ENCODE measurements at regions not wholly inside any gene's neighbourhood (a gene's known extent, or its start where the extent isn't known, plus 50 kb on each side); places are given as distances from the start of the nearest gene placed in this dataset.
"Not testable (repeated sequence)": the region's sequence is repeated elsewhere in the genome, so short reads cannot be mapped to it uniquely, and the experiment has no call there.

DNA sequence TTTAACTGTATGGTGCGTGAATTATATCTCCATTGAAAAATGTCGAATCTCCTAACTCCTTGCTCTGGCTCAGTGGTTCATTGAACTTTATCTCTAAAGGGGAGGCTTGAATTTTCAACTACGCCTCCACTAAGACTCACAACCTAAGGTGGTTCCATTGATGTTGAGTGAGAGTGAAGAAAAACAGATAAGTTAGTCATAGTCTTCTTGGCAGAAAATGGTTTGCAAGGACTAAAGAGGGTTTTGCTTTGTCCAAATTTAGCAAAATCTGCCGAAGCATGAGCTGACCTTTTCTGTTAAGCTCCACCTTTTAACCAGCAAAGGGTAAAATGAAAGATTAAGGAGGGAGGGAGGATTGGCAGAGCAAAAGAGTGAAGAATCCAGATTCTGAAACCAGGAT, 290.2 kb upstream of the SPTLC3 start:
- intact Hi-C loops (cut with DNase I): no loop called here
- ATAC-seq (ENCODE audit: poor library complexity): no peak

DNA sequence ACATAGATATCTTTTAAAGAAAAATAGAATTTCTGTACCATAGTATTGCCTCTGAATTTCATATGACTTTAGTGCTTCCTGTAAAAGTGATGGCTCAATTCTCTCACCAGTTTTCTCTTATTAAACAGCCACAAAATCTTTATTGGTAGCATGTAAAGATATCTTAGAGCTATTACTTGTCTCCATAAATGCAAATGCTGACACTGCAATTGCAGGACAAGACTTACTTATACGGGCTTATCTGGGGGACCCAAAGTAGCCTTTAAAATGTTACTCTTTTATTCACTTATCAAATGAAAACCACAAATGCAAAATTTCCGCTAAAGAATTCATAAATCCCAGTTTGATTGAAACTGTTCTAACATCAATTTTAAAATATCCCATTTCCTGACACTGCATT, 287.1 kb upstream of the SPTLC3 start:
- no peak for ATAC-seq (ENCODE audit: poor library complexity)
- DNase-seq: no peak
- intact Hi-C loops (cut with DNase I): no loop called here

More for the DNA sequence above, 290.2 kb upstream of the SPTLC3 start:
- DNase-seq: no peak

DNA sequence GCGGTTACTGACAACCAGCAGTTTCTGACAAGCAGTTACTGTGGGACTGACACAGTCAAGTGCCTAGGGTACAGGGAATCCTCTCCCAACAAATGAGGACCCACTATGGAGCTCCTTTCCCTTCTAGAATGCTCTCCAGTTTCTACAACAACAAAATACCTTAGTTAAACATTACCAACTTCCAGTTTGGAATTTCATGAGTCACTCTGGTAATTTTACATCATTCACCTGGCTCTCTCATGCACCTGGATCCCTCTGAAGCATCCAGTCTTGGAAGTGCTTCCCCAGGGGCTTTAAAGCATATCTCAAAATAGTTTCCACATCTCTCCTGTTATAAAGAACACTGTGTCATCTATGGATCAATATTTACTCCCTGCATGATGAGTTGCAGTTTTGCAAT, 286.7 kb upstream of the SPTLC3 start:
- DNase-seq: no peak
- no peak for ATAC-seq (ENCODE audit: poor library complexity)
- intact Hi-C loops (cut with DNase I): no loop called here

DNA sequence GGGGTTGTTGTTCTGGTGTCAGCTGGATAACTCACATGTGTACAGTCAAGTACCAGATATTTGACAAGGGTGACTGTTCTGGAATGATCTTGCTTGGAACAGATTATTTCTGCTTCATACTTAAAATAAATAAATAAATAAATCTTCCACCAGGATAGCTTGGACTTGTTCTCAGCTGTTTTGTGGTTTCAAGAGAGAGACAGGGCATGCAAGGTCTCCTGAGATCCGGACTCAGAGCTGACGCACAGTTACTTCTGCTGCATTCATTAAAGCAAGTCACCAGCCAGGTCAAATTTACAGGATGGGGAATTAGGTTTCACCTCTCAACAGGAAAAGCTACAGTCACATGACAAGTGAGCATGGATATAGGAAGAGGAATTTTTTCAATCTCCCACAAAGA, 285.0 kb upstream of the SPTLC3 start:
- ATAC-seq (ENCODE audit: poor library complexity): no peak
- intact Hi-C loops (cut with DNase I): no loop called here
- no peak for DNase-seq

DNA sequence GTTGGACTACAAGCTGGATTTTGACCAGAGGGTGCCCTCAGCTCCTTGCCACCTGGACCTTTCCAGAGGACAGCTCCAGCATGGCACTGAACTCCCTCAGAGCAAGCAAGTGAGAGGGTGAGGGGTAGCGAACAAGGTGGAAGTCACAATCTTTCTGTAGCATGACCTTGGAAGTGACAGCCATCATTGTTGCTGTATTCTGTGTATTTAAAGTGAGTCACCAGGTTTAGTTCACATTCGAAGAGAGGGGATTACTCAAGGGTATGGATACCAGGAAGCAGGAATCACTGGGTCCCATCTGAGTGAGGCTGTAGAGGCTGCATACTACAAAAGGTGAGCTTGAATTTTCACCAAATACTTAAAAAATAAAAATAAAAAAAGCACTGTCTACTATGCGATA, 280.0 kb upstream of the SPTLC3 start:
- intact Hi-C loops (cut with DNase I): loop anchor here (5.0 kb wide), 1 partner anchor 71 kb away; no protein-coding TSS in a partner anchor
- no peak for ATAC-seq (ENCODE audit: poor library complexity)
- DNase-seq: no peak

DNA sequence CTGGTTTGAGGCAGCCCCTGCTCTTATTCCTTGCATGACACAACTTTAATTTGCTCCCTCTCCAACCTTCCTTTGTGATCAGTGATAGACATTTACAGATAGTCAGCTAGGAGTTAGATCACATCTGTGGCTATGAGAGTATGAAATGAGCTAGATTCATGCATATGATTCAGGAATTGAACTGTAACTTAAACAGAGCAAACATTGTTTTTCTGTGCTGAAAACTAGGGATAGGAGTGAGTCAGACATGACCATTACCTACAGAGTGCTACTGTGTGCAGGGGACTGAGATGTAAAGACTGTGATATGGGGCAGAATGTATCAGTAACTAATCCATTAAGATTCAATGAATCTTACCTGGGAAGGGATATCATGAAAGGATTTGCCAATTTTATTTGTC, 279.4 kb upstream of the SPTLC3 start:
- intact Hi-C loops (cut with DNase I): loop anchor here (5.0 kb wide), 1 partner anchor 72 kb away; no protein-coding TSS in a partner anchor
- ATAC-seq (ENCODE audit: poor library complexity): no peak

DNA sequence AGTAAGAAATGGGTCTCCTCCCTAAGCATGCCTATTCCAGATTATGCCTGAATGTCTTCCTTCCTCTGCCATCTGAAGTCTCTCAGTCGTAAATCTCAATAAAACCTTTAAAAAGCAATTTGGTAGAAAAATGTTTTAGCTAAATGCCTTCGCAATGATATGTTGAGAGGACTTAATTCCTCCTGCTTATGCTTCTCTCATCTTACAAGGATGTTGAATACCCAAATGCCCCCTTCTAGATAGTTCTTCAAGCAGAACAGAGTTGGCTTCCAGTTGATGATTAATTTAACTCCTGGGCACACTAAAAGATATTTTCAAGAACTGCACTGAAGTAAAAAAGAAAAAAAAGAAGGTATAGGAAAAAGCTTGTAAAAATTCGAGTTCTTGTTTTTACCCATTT, 275.0 kb upstream of the SPTLC3 start:
- ATAC-seq (ENCODE audit: poor library complexity): no peak
- intact Hi-C loops (cut with DNase I): no loop called here
- no peak for DNase-seq

More for the DNA sequence above, 279.4 kb upstream of the SPTLC3 start:
- no peak for DNase-seq

GRCh38 chr20:12737497-12737896, 271.3 kb upstream of the SPTLC3 start:
- DNase-seq (no peak), ATAC-seq (ENCODE audit: poor library complexity) (peak; percentile 51)
- intact Hi-C loops (cut with DNase I): no loop called here

DNA sequence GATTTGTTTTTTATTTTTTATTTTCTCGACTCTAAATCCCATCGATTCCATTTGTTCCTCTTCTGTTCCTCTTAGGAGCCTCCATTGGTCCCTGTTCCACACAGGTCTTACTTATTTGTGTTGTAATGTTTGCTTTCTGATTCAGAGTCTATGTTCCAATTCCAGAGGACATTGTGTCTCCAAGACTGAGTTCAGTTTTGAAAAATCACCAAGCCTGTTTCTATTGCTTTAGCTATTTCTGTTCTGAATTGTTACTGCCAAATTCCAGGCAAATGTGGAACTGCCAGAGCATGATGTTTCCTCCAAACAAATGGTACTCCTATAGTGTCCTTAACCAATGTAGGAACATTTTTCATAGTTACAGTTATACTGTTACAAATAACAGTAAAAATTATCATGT, 270.9 kb upstream of the SPTLC3 start:
- DNase-seq (no peak), ATAC-seq (ENCODE audit: poor library complexity) (peak; percentile 85)
- intact Hi-C loops (cut with DNase I): no loop called here

DNA sequence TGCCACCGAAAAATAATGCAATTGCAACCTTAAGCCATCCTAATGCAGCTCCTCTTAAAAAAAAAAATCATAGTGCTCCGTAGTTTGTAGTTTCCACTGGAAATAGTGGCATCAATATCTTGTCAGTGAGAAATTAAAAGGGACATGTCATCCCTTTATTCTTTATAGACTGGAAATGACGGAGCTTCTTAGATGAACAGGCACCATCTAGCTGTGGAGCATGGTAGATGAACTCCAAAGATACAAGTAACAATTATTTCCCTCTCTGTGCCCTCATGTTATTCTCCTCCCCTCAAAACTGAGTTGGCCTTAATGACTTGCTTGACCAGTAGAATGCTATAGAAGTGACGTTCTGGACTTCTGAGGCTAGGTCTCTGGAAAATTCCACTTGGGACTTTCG, 268.1 kb upstream of the SPTLC3 start:
- ATAC-seq (ENCODE audit: poor library complexity): no peak
- no peak for DNase-seq
- intact Hi-C loops (cut with DNase I): no loop called here

GRCh38 chr20:12744037-12744436, 264.7 kb upstream of the SPTLC3 start:
- intact Hi-C loops (cut with DNase I): no loop called here
- DNase-seq (no peak), ATAC-seq (ENCODE audit: poor library complexity) (peak; percentile 68)

GRCh38 chr20:12748359-12748994, 260.3 kb upstream of the SPTLC3 start:
- DNase-seq (no peak), ATAC-seq (ENCODE audit: poor library complexity) (no peak)
- intact Hi-C loops (cut with DNase I): no loop called here

DNA sequence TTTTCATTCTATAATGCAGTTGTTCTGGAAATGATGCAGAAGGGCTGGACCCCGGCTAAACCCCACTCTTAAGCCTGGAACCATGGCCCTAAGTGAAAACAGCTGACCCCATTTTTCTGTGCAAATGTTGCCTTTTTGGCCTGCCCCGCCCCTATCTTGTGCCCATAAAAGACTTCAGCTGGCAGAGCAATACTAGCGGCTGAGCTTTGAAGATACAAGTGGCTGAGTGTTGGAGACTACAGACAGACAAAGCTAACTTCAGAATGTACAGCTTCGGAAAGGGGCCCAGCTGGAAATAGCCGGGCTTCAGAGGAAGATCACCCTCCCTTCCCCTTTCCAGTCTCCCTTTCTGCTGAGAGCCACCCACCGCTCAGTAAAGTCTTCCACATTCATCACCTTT, 258.6 kb upstream of the SPTLC3 start:
- ATAC-seq (ENCODE audit: poor library complexity) (no peak), DNase-seq (no peak)
- intact Hi-C loops (cut with DNase I): no loop called here

DNA sequence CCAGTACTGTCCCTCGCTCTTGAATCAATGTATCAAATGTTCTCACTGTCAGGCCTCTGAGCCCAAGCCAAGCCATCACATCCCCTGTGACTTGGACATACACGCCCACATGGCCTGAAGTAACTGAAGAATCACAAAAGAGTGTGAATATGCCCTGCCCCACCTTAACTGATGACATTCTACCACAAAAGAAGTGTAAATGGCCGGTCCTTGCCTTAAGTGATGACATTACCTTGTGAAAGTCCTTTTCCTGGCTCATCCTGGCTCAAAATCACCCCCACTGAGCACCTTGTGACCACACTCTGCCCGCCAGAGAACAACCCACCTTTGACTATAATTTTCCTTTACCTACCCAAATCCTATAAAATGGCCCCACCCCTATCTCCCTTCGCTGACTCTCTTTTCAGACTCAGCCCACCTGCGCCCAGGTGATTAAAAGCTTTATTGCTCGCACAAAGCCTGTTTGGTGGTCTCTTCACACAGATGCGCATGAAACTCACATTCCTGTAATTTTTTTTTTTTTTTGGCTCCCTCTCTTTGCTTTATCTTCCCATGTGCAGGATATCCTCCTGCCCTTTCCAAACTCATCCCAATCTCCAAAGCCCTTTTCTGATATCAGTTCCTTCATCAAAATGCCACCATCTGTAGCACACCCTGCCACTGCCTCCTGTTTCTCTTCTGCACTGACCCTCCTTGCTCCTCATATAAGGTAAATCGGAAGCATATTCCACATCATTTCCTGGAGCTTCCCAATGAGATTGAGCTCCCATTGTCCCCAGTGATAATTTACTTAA, 255.7 kb upstream of the SPTLC3 start:
- intact Hi-C loops (cut with DNase I); DNase-seq; ATAC-seq (ENCODE audit: poor library complexity): not testable (repeated sequence)

DNA sequence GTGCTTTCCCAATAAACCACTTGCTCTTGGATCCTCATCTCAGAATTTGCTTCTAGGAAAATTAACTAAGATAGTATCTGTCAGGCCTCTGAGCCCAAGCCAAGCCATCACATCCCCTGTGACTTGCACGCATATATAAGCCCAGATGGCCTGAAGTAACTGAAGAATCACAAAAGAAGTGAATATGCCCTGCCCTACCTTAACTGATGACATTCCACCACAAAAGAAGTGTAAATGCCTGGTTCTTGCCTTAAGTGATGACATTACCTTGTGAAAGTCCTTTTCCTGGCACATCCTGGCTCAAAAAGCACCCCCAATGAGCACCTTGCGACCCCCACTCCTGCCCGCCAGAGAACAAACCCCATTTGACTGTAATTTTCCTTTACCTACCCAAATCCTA, 255.0 kb upstream of the SPTLC3 start:
- ATAC-seq (ENCODE audit: poor library complexity); intact Hi-C loops (cut with DNase I); DNase-seq: not testable (repeated sequence)

GRCh38 chr20:12759493-12759892, 249.3 kb upstream of the SPTLC3 start:
- intact Hi-C loops (cut with DNase I); ATAC-seq (ENCODE audit: poor library complexity); DNase-seq: not testable (repeated sequence)

GRCh38 chr20:12762725-12763124, 246.0 kb upstream of the SPTLC3 start:
- DNase-seq (no peak), ATAC-seq (ENCODE audit: poor library complexity) (no peak)
- intact Hi-C loops (cut with DNase I): no loop called here

GRCh38 chr20:12763406-12763805, 245.4 kb upstream of the SPTLC3 start:
- ATAC-seq (ENCODE audit: poor library complexity): no peak
- intact Hi-C loops (cut with DNase I): no loop called here
- no peak for DNase-seq

DNA sequence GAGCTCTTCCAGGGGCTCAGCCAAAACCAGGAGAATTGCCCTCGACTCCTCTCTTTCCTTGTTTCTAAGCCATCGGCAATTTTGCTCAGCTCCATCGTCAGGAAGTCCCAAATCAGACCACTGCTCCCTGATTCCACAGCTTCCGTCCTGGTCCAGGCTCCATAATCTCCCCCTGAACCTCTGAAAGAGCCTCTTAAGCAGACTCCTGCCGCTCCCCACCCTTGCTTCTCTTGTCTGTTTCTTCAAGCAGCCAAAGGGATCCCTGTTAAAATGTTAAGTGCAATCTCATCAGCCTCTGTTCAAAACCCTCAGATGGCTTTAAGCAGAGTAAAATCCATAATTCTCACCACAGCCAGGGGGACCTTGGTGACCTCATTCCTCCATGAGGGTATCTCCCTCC, 244.7 kb upstream of the SPTLC3 start:
- intact Hi-C loops (cut with DNase I): no loop called here
- ATAC-seq (ENCODE audit: poor library complexity) (no peak), DNase-seq (no peak)

GRCh38 chr20:12764851-12765250, 243.9 kb upstream of the SPTLC3 start:
- intact Hi-C loops (cut with DNase I): no loop called here
- ATAC-seq (ENCODE audit: poor library complexity) (no peak), DNase-seq (no peak)
